ENCODE measurements at regions not wholly inside any gene's neighbourhood (a gene's known extent, or its start where the extent isn't known, plus 50 kb on each side); places are given as distances from the start of the nearest gene placed in this dataset.
"Not testable (repeated sequence)": the region's sequence is repeated elsewhere in the genome, so short reads cannot be mapped to it uniquely, and the experiment has no call there.

- POLR2A ChIA-PET; H3K36me3 ChIP-seq (ENCODE audit: control insufficient read depth in 4 of 4, insufficient read depth in 4 of 4, low read length in 3 of 4); H3K27ac ChIP-seq (ENCODE audit: insufficient read depth in 1 of 2, low read depth in 1 of 2, low read length in 2 of 2, poor library complexity in 1 of 2, severe bottlenecking in 2 of 2); H3K9me3 ChIP-seq (ENCODE audit: control extremely low read depth in 1 of 5, control insufficient read depth in 4 of 5, insufficient read depth in 2 of 5, low read depth in 1 of 5, low read length in 4 of 5); H3K4me3 ChIP-seq (ENCODE audit: control insufficient read depth in 1 of 7, extremely low read depth in 1 of 7, insufficient read depth in 4 of 7, low read depth in 2 of 7, low read length in 6 of 7); H3K27me3 ChIP-seq (replicated peaks in 2 of 5; ENCODE audit: control insufficient read depth in 4 of 5, insufficient read depth in 5 of 5, low read length in 4 of 5); CTCF ChIA-PET; DNase-seq: not testable (repeated sequence)
- H3K4me1 ChIP-seq (ENCODE audit: control extremely low read depth in 1 of 4, control insufficient read depth in 4 of 4, insufficient read depth in 4 of 4, low read length in 3 of 4), result peaks cover 0 to 20% (median 3%) of the 10 kb centered on the region in 4 experiments
- WGBS (ENCODE audit: insufficient coverage), result no CpG with 5 or more reads among the region's 12 CpGs
Measured at GRCh38 chr2:87468429-87468981, 279.4 kb upstream of the PLGLB2 start.

- not testable (repeated sequence) for H3K27ac ChIP-seq (ENCODE audit: insufficient read depth in 1 of 2, low read depth in 1 of 2, low read length in 2 of 2, poor library complexity in 1 of 2, severe bottlenecking in 2 of 2)
Measured at GRCh38 chr2:87469180-87470151, 278.4 kb upstream of the PLGLB2 start.

GRCh38 chr2:87470381-87471380 lies 277.2 kb upstream of the PLGLB2 start:
- H3K9me3 ChIP-seq (ENCODE audit: control extremely low read depth in 1 of 5, control insufficient read depth in 4 of 5, insufficient read depth in 2 of 5, low read depth in 1 of 5, low read length in 4 of 5); DNase-seq; H3K27ac ChIP-seq (ENCODE audit: insufficient read depth in 1 of 2, low read depth in 1 of 2, low read length in 2 of 2, poor library complexity in 1 of 2, severe bottlenecking in 2 of 2); POLR2A ChIA-PET; H3K36me3 ChIP-seq (ENCODE audit: control insufficient read depth in 4 of 4, insufficient read depth in 4 of 4, low read length in 3 of 4); H3K4me3 ChIP-seq (ENCODE audit: control insufficient read depth in 1 of 7, extremely low read depth in 1 of 7, insufficient read depth in 4 of 7, low read depth in 2 of 7, low read length in 6 of 7); H3K27me3 ChIP-seq (replicated peaks in 2 of 5; ENCODE audit: control insufficient read depth in 4 of 5, insufficient read depth in 5 of 5, low read length in 4 of 5); CTCF ChIA-PET: not testable (repeated sequence)
- peaks cover 0 to 20% (median 3%) of the 10 kb centered on the region in 4 experiments for H3K4me1 ChIP-seq (ENCODE audit: control extremely low read depth in 1 of 4, control insufficient read depth in 4 of 4, insufficient read depth in 4 of 4, low read length in 3 of 4)
- 97% methylated on average over 8 of the region's 25 CpGs for WGBS (ENCODE audit: insufficient coverage)

More at GRCh38 chr2:87469180-87470151, 278.4 kb upstream of the PLGLB2 start:
- H3K4me1 ChIP-seq (ENCODE audit: control extremely low read depth in 1 of 4, control insufficient read depth in 4 of 4, insufficient read depth in 4 of 4, low read length in 3 of 4), result peaks cover 0 to 20% (median 3%) of the 10 kb centered on the region in 4 experiments
- peak in 2 of 3 donors; percentile 28 to 57 for DNase-seq
- POLR2A ChIA-PET; H3K27me3 ChIP-seq (replicated peaks in 2 of 5; ENCODE audit: control insufficient read depth in 4 of 5, insufficient read depth in 5 of 5, low read length in 4 of 5); H3K36me3 ChIP-seq (ENCODE audit: control insufficient read depth in 4 of 4, insufficient read depth in 4 of 4, low read length in 3 of 4); CTCF ChIA-PET; H3K9me3 ChIP-seq (ENCODE audit: control extremely low read depth in 1 of 5, control insufficient read depth in 4 of 5, insufficient read depth in 2 of 5, low read depth in 1 of 5, low read length in 4 of 5); H3K4me3 ChIP-seq (ENCODE audit: control insufficient read depth in 1 of 7, extremely low read depth in 1 of 7, insufficient read depth in 4 of 7, low read depth in 2 of 7, low read length in 6 of 7): not testable (repeated sequence)
- WGBS (ENCODE audit: insufficient coverage), result 23% methylated on average over 3 of the region's 19 CpGs

GRCh38 chr2:87471478-87471877 lies 276.4 kb upstream of the PLGLB2 start:
- WGBS (ENCODE audit: insufficient coverage), result no CpG with 5 or more reads among the region's 3 CpGs
- POLR2A ChIA-PET; H3K27ac ChIP-seq (ENCODE audit: insufficient read depth in 1 of 2, low read depth in 1 of 2, low read length in 2 of 2, poor library complexity in 1 of 2, severe bottlenecking in 2 of 2); H3K9me3 ChIP-seq (ENCODE audit: control extremely low read depth in 1 of 5, control insufficient read depth in 4 of 5, insufficient read depth in 2 of 5, low read depth in 1 of 5, low read length in 4 of 5); DNase-seq; H3K27me3 ChIP-seq (replicated peaks in 2 of 5; ENCODE audit: control insufficient read depth in 4 of 5, insufficient read depth in 5 of 5, low read length in 4 of 5); H3K4me3 ChIP-seq (ENCODE audit: control insufficient read depth in 1 of 7, extremely low read depth in 1 of 7, insufficient read depth in 4 of 7, low read depth in 2 of 7, low read length in 6 of 7); CTCF ChIA-PET; H3K36me3 ChIP-seq (ENCODE audit: control insufficient read depth in 4 of 4, insufficient read depth in 4 of 4, low read length in 3 of 4): not testable (repeated sequence)
- H3K4me1 ChIP-seq (ENCODE audit: control extremely low read depth in 1 of 4, control insufficient read depth in 4 of 4, insufficient read depth in 4 of 4, low read length in 3 of 4), result peaks cover 0 to 18% (median 3%) of the 10 kb centered on the region in 4 experiments

GRCh38 chr2:87476223-87476872 lies 271.5 kb upstream of the PLGLB2 start:
- H3K4me3 ChIP-seq (ENCODE audit: control insufficient read depth in 1 of 7, extremely low read depth in 1 of 7, insufficient read depth in 4 of 7, low read depth in 2 of 7, low read length in 6 of 7); POLR2A ChIA-PET; H3K27ac ChIP-seq (ENCODE audit: insufficient read depth in 1 of 2, low read depth in 1 of 2, low read length in 2 of 2, poor library complexity in 1 of 2, severe bottlenecking in 2 of 2); H3K36me3 ChIP-seq (ENCODE audit: control insufficient read depth in 4 of 4, insufficient read depth in 4 of 4, low read length in 3 of 4); H3K27me3 ChIP-seq (replicated peaks in 2 of 5; ENCODE audit: control insufficient read depth in 4 of 5, insufficient read depth in 5 of 5, low read length in 4 of 5); H3K9me3 ChIP-seq (ENCODE audit: control extremely low read depth in 1 of 5, control insufficient read depth in 4 of 5, insufficient read depth in 2 of 5, low read depth in 1 of 5, low read length in 4 of 5); CTCF ChIA-PET; H3K4me1 ChIP-seq (ENCODE audit: control extremely low read depth in 1 of 4, control insufficient read depth in 4 of 4, insufficient read depth in 4 of 4, low read length in 3 of 4); DNase-seq: not testable (repeated sequence)
- WGBS (ENCODE audit: insufficient coverage), result no CpG with 5 or more reads among the region's 5 CpGs

GRCh38 chr2:87476936-87477335 lies 271.0 kb upstream of the PLGLB2 start:
- H3K4me1 ChIP-seq (ENCODE audit: control extremely low read depth in 1 of 4, control insufficient read depth in 4 of 4, insufficient read depth in 4 of 4, low read length in 3 of 4); H3K9me3 ChIP-seq (ENCODE audit: control extremely low read depth in 1 of 5, control insufficient read depth in 4 of 5, insufficient read depth in 2 of 5, low read depth in 1 of 5, low read length in 4 of 5); H3K4me3 ChIP-seq (ENCODE audit: control insufficient read depth in 1 of 7, extremely low read depth in 1 of 7, insufficient read depth in 4 of 7, low read depth in 2 of 7, low read length in 6 of 7); H3K27me3 ChIP-seq (replicated peaks in 2 of 5; ENCODE audit: control insufficient read depth in 4 of 5, insufficient read depth in 5 of 5, low read length in 4 of 5); CTCF ChIA-PET; H3K27ac ChIP-seq (ENCODE audit: insufficient read depth in 1 of 2, low read depth in 1 of 2, low read length in 2 of 2, poor library complexity in 1 of 2, severe bottlenecking in 2 of 2); POLR2A ChIA-PET; DNase-seq; H3K36me3 ChIP-seq (ENCODE audit: control insufficient read depth in 4 of 4, insufficient read depth in 4 of 4, low read length in 3 of 4): not testable (repeated sequence)
- WGBS (ENCODE audit: insufficient coverage), result 90% methylated on average over 2 of the region's 5 CpGs
